Stimulated activated CD8-positive, alpha-beta memory T cell treated with anti-CD3 and anti-CD28 coated beads, Interleukin-4, amount 100 ng/mL, for 4 hours (primary cell): ENCODE measurements at regions not wholly inside any gene's neighbourhood (a gene's known extent, or its start where the extent isn't known, plus 50 kb on each side); places are given as distances from the start of the nearest gene placed in this dataset.

ENCODE experiments used
- DNase-seq, 2 donors: peaks; one replicate each; pipeline ENCODE4 v3.0.0-alpha.2; 2020; ENCODE audit warnings: low read depth in 2 of 2, low spot score in 1 of 2

DNA sequence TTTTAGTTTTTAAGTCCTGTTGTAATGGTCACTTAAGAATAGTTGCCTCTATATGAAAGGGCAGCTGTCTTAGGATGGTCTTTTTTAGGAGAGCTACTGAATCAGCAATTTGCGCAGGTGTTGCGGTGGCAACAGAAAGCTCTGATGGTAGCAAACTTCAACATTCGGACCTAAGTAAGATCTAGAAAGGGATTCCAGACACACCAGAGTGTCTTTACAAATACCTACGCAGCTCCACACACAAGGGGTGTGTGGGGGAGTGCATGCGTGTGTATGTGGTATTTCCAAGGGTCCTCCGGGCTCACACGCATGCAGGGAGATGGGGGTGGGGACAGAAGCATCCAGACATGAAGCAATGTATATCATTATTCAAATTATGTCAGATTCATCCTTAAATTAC lies 438.6 kb upstream of the MGMT start:
- no peak for DNase-seq

DNA sequence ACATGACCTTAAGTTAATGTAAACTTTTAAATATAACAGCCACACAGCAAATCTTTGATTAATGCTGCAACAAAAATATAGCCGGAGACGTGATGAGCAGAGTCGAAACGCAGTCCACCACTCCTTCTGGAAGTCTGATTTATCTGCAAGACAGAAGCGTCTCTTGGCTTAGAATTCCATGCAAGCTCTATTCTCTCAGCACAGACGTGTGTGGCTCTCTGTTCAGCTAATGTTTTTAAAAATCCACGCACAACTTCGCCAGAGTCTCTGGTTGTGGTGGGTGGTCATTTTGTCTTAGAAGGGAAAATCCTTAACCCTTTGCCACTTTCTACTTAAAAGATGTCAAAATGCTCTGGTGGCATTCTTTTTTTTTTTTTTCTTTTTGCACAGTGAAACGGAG lies 438.0 kb upstream of the MGMT start:
- DNase-seq, result no peak

DNA sequence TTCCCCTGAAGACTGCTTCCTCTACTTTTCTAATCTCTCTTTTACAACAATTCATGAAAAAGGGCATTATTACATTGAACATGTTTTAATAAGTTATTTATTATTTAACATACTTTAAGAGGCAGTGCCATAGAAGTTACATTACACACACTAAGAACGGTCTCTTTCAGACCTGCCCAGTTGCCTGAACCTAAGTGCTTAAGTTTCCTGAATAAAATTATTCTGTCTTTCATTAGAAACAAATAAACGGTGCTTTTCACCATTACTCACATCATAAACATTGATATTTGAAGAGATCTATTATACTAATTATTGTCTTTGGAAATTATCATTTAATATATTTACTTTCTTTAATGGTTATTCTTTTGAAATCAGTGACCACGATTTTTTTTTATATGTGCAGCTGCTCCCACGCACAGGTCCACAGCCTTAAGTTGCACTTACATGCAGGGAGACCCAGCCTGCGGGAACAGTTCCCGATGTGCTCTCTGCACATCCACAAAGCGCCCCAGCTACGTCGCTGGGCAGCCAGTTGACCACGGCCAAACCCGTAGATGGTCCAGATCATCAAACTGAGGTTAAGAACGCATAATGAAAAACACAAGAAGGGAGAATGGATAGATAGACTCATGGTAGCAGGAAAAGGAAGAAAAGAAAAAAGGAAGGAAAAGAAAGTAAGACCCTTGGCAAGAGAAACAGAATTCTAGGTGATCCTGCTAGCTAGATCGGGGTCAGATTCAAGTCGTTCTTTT lies 437.0 kb upstream of the MGMT start:
- DNase-seq, result no peak

DNA sequence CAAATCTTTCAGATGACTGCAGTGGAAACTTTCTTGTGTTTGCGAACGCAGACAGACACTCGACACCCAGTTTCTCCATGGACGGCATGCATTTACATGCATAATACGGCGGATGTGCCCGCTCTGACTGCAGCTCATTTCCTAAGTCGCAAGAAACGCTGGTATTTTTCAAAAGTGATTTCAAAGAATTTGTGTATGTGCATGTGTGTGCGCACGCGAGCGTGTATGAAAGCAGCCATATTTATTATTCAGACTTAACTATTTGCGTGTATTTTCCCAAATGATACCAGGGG lies 436.5 kb upstream of the MGMT start:
- DNase-seq, result no peak

DNA sequence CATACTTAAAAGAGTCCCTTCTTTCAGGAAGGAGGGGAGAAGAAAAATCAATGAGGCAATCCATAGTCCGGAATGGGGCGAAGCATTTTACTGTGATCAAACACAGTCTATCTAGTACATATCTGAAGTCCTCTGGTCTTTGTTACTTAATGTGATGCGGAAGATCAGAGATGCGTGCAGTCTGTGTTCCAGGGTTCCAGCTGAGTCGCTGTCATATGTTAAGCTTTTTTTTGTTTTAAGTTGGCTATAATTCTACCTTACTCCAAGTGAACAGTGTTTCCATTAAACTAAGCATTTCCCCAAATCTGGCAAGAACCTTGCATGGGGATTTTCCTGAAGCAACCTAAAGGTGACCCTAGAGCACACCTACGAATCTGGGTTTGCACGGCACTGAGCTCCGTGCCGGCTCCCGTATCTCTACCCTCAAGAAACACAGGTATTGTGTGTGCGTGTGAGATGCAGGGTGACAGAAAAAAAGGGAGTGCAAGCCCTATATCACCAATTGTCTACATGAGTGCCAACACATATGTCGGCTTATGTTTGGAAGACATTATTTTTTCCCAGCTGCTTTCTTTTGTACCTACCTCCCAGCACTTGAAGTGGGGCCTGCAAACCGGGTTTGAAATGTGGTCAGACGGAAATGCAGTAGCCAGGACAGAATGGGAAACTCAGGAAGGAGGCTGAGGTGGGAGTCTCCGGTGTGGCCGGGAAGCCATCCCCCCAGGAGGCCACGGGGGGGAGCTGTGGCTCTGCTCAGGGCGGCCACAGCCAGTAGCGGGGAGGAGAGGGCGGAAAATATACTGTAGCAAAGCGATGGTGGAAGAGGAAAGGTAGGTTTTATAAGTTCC lies 435.8 kb upstream of the MGMT start:
- peak in 1 of 2 donors; percentile 9 for DNase-seq

DNA sequence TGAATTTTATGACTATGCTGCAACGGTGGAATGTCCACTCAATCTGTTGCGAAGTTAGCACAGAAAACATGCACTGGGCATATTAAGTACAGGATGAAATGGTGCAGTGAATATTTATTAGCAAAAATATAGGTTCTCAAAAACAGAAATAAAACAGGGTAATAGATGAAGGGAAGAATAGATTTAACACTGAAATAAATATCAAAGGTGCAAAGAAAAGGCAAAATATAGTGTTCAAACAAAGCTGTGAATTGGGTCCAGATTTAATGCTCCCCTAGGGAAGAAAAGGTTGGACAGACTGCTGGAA lies 435.2 kb upstream of the MGMT start:
- no peak for DNase-seq

DNA sequence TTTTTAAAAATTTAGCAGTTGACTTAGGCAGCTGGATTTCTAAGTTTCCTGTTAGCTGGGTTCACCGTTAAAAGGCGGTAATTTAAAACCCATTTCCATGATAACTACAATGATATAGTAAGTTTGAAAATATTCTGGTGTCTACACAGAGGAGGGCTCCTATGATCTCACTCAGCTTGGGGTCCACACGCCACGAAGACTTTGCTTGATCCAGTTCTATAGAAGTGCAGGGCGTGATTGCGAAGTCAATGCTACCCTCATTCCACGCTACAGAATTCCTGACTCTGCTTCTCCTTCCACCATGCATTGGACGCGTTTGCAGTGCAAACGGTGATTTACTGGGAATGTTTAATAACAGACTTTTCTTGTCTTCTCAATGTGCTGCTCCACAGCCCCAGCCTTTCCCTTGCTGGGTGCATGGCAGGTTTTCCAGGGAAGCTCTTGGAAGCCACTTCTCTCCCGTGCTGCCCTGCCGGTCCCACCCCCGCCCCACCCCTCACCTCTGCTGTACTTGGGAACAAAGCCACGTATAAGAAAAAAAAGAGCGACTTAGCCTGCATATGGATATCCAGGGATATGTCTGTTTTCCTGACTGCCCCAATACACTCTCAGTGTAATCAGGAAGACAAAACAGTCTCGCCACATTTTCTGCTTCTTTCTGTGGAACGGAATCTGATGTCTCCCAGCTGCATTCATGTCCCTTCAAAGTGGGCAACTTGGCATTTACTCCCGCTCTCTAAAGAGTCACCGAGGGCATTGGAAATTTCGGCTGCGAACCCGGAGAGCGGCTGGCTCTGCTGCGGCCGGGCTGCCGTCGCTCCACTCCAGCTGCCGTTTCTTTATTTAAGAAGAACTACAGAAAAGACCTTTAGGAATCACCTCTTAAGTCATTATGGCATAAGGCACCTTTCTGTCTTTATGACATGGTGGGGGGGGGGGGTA lies 434.4 kb upstream of the MGMT start:
- DNase-seq, result no peak

DNA sequence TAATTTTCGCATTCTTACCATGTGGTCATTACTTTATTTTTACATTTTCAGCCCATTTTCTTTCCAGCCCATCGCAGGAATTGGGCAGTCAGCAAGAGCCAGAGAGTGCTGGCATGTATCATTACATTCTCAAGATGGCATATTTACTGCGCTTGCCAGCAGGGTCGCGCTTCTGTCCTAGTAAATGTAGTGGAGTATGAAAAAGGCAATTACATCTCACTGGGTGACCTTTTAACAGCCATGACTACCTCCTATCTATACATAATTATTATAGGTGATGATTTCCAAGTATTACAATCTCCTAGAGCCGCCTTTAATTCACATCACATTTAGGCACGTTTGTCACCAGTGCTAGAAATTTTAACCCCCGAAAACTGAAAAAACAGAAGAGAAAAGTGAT lies 433.7 kb upstream of the MGMT start:
- no peak for DNase-seq

DNA sequence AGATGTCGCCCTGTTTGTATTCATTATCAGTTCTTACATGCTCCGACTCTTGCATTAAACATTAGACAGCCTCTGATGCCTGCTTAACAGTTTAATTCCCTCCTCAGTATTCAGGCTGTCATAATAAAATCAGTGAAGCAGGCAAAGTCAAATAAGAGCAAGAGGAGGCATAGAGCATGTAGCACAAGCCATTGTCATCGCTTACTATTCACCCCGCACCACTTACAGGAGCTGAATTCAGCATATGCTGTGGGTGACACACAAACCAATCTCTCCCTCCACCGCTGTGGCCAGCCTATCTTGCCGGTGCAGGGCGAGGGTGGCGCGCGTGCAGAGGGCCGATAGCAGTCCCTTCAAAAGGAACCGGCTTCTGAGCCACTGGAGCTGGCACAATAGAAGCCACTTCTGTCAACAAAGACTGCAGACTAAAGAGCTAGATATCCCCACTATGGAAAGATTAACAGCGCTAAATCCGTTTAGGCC lies 433.2 kb upstream of the MGMT start:
- no peak for DNase-seq

DNA sequence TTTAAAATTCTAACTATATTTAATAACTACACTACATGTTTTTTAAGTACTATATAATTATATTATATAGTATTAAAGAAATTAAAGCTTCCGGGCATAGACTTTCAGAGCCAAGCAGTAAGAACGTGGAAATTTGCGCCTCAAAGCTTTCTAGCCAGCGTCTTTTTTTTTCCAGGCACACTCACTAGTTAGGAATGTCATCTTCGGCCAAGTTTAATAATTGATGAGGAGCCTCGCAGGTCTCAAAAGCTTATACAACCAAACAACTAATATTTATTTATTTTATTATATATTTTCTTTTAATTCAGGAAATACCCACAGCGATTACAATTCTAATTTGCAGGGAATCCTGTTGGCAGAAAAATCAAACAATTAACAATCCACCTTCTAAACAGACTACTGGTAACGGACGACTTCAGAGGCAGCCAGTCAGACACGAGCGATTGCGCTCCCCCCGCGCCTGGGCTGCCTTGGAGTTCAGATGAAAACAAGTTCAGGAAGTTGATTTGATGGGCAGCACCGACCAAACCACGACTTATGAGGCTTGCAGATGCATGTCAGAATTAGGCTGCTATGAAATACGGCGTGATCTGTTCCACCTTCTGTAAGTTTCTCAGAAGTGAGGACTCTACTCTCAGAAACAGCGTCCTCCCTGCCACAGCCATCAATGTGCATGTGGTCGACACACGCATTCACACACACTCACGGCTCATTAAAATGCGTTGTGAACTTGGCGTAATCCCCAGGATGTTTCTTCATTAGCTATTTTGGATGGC lies 431.8 kb upstream of the MGMT start:
- peak in 1 of 2 donors; percentile 26 for DNase-seq

DNA sequence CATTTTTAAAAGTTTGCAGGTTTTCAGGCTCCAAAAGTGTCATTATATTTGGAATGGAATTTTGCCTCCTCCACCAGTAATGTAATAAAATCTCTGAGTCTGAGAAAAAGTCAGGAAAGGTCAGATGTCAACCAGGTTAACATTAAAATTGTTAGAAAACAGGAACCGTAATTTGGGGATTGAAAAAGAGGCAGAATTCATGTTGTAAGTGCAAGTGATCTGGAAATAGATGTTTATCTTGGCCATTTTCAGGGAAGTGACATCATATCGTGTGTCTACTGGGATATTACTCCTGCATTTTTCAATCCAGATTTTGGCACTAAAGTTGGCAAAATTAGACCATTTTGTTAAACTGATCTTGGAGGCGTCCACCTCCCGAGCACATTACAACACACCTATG lies 428.5 kb upstream of the MGMT start:
- no peak for DNase-seq

DNA sequence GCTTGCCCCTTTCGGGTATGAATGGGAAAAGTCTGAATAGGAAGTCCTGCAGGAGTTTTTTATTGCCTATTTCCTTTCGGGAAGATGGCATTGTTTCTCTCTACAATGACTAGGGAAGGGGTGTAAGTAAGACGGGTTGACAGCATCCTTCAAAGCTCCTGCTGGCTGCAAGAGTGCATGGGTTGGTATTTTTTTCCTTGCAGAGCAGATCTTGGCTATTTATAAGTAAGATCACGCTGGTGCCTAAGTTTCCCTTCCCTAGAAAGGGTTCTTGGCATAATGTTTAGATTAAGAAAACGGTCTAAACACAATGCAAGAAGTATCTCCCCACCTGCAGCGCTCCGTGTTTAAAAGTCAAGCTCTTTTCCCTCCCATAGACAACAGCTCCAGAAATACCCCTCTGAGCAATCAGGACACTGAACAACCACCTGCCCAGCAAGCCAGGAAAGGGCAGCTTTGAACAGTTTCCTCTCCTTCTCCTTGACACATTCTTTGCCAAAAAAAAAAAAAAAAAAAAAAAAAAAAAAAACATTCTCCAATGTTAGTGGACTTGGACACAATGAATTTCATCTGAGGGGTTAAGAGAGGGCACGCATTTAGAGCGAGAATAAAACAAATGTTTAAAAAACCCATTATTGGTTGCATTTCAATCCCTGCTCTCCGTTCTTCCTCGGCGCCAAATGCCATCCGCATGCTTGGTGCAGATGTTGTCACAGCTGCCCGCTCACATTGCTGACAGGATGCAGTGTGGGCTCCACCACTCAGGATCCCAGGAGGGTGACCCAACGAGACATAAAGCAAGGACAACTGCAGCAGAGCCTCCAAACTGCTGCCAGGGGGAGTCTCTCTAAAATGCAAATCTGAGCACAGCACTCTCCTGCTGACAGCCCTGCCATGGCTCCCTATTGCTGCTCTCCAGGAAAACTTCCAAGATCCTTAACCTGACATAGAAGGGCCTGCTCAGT lies 427.4 kb upstream of the MGMT start:
- DNase-seq, result no peak

DNA sequence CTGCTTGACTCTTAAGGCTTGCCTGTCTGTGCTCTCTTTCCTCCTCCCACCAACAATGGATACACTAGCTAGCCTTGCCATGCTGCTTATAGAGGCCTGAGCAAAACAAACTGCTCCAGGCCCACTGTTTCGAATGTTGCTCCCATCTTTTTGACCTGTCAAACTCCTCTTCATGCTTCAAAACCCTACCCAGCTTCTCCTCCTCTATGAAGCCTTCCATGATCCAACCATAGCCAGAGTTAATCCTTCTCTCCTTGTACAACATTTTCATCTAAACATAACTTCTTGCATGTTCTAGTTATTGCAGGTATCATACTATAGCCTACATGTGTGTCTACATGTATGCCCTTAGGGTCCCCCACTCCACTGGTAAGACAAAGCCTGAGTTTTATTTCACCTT lies 426.7 kb upstream of the MGMT start:
- DNase-seq, result no peak

DNA sequence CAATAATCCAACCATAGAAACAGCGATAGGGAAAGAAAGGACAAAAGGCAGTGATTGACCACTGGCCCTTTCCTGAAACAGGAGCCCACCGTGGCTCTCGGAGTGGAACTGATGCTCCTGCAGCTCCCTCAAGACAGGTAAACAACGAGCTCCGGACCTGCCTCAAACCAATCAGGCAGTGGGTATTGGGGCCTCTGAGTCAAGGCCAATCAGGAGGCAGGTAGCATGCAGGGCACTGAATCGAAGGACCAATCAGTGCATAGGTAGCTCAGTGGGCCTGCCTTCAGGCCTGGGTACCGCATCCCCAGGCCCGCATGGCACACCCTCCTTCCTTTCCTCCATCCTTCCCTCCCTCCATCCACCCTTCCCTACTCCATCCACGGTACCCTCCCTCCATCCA lies 425.1 kb upstream of the MGMT start:
- DNase-seq, result no peak

DNA sequence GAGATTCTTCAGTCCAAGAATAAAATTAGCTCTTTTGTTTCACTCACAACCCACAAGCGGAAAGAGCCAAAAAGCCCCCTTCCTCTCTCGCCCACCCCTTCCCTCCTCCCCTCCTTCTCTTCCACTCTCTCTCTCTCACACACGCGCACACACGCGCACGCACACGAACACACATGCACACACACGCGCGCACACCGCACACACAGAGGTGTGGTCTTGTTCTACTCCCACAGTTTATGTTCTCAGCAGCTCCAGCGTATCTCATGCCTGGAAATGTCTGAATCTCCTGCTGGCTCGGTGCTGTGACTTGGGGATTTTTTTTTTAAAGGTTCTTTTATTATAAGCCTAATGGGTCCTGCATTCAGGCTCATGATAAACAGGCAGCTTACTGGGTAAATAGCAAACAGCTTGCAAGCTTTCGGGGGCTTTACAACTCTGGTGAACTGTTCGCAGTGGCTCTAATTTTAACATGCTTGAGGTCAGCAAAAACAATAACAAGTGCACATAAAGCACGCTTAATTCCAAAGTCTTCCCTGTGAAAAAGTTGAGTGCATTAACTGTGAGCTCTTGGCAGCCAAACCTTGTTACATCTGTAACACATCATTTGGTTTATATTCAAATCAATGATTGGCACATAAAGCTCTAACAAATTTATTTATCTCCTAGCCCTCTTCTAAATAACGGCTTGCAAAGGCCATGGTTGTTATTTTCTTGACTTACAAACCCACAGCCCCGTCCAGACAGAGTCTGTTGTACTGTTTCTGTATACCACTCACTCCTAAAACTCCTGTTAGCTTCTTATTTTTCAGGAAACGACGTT lies 424.1 kb upstream of the MGMT start:
- no peak for DNase-seq

DNA sequence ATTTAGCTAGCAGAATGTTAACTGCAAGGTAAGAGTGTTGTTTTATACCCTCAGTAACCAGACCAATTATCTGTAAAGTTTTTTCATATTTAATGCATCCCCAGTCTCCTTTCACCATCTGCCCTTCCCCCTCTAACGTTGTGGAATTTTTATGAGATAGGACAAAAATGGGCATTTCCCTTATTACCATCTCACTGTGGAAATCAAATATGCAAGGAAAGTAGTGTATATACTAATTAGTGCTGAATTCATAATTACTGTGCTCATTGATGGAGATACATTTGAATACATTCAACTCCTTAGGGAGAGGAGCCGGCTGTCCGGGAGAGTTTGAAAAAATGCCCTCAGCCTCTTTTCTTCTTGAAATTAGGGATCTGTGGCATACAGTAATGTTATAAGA lies 423.4 kb upstream of the MGMT start:
- no peak for DNase-seq

DNA sequence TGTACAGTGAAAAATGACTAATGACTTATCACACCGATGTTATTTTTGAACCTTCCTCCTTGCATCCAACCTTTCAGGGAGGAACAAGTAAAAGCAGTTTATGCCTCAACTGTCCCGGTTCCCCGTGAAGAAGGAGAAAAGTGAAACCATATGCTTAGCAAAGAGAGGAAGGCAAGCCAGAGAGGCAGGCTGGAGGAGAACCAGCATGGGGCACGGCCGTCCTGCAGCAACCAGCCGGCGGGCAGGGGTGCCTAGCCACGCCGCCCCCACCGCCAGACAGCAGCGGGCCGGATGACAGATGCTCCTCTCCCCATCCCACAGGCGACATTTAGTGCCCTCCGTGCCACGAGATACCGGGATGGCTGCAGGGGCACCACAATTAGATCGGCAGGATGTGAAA lies 421.4 kb upstream of the MGMT start:
- DNase-seq, result no peak

DNA sequence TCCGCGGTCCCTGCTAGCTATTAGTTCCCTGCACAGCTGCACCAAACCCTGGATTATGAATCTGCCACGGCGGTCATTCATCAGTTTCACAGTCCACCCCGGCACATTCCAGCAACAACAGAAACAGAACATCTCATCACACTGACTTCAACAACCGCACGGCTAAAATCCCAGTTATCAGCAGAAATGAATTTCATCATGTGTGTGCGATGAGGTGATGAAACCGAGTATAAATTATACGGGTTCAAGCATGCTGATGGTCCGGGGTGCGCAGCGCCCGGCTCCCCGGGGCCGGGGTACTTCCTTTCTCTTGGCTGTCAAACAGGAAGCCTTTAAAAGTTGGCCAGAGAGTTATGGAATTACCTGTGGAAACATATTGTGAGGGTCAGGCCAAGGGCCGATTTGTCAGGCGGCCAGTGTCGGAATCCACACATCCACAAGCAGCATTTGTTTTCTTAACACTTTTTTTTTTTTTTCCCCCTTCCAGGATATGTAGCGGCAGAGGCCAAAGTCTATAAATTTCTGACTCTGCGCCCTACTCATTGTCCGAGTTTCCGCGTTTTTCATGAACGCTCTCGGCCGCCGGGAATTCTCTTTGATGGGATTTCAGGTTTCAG lies 420.9 kb upstream of the MGMT start:
- DNase-seq, result no peak

DNA sequence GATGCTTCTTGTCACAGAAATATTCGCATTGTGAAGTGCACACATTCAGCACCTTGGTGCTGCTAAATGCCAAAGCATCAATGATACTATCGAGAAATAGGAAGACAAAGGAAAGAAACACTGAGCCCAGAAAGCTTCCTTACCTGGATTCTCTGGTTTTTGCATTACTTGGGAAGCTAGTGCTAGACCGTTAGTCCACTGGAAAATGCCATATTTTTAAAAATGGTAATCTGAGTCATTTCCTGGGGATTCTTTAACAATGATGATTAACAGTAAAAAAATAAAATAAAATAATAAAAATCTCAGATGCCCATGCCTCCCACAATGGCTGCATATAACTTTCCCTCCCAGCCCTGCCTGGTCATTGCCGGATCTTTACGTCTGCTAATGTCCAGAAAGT lies 420.1 kb upstream of the MGMT start:
- DNase-seq, result no peak
